Mesenchymal stem cell (in vitro differentiated cells and primary cell): ENCODE measurements at regions not wholly inside any gene's neighbourhood (a gene's known extent, or its start where the extent isn't known, plus 50 kb on each side); places are given as distances from the start of the nearest gene placed in this dataset.

Experiments
- DNase-seq: peaks from one replicate; pipeline ENCODE4 v3.0.0-alpha.2; 2013
- H2AFZ ChIP-seq: one replicate; pipeline ENCODE4 v1.6.1; 2013; ENCODE audit warnings: low read depth, mild to moderate bottlenecking, control low read depth, inconsistent platforms, low read length, moderate library complexity
- H2AK5ac ChIP-seq: 2 replicates; pipeline ENCODE4 v1.6.1; 2013; ENCODE audit warnings: low read length, moderate library complexity, mild to moderate bottlenecking, inconsistent platforms; ENCODE audit not compliant: severe bottlenecking
- H2BK120ac ChIP-seq: one replicate; pipeline ENCODE4 v1.6.1; 2013; ENCODE audit warnings: low read depth, mild to moderate bottlenecking, inconsistent platforms, low read length, moderate library complexity
- H2BK12ac ChIP-seq, 2 experiments: one replicate each; pipeline ENCODE4 v1.6.1; 2013; ENCODE audit warnings: inconsistent platforms in 2 of 2, low read length in 2 of 2, mild to moderate bottlenecking in 2 of 2, moderate library complexity in 2 of 2, control low read depth in 1 of 2
- H2BK15ac ChIP-seq: one replicate; pipeline ENCODE4 v1.6.1; 2013; ENCODE audit warnings: mild to moderate bottlenecking, low read depth, inconsistent platforms; ENCODE audit not compliant: poor library complexity, severe bottlenecking
- H2BK5ac ChIP-seq: 2 replicates; pipeline ENCODE4 v1.6.1; 2013; ENCODE audit warnings: low read depth, mild to moderate bottlenecking, low read length, control low read depth, inconsistent platforms; ENCODE audit not compliant: poor library complexity, severe bottlenecking
- H3K14ac ChIP-seq, 2 experiments: one replicate each; pipeline ENCODE4 v1.6.1; 2013; ENCODE audit warnings: inconsistent platforms in 2 of 2, low read length in 2 of 2, control low read depth in 1 of 2, mild to moderate bottlenecking in 1 of 2, moderate library complexity in 1 of 2
- H3K18ac ChIP-seq, 2 experiments: one replicate each; pipeline ENCODE4 v1.6.1; 2013; ENCODE audit warnings: inconsistent platforms in 2 of 2, low read length in 2 of 2, control low read depth in 1 of 2, low read depth in 1 of 2, mild to moderate bottlenecking in 1 of 2
- H3K23ac ChIP-seq, 2 experiments: one replicate each; pipeline ENCODE4 v1.6.1; 2013; ENCODE audit warnings: inconsistent platforms in 2 of 2, low read length in 2 of 2, mild to moderate bottlenecking in 2 of 2, moderate library complexity in 2 of 2, control low read depth in 1 of 2
- H3K27ac ChIP-seq: 2 replicates; pipeline ENCODE4 v1.5.1; 2013; ENCODE audit warnings: mild to moderate bottlenecking, moderate library complexity, low read length, control low read depth, inconsistent platforms; ENCODE audit not compliant: poor library complexity, severe bottlenecking
- H3K27me3 ChIP-seq, 2 experiments: 2 replicates each; pipeline versions ENCODE4 v1.6.1 to v1.7.0; 2013; ENCODE audit warnings: low read length in 2 of 2, mild to moderate bottlenecking in 2 of 2, moderate library complexity in 2 of 2, control low read depth in 1 of 2, inconsistent platforms in 1 of 2; ENCODE audit not compliant: control insufficient read depth in 1 of 2, insufficient read depth in 1 of 2
- H3K36me3 ChIP-seq, 2 experiments: 2 replicates each; pipeline versions ENCODE4 v1.6.1 to v1.7.0; 2013; ENCODE audit warnings: low read length in 2 of 2, control low read depth in 1 of 2, inconsistent platforms in 1 of 2, low read depth in 1 of 2, mild to moderate bottlenecking in 1 of 2; ENCODE audit not compliant: insufficient read depth in 2 of 2, control insufficient read depth in 1 of 2
- H3K4ac ChIP-seq, 2 experiments: one replicate each; pipeline ENCODE4 v1.6.1; 2013; ENCODE audit warnings: inconsistent platforms in 2 of 2, low read length in 2 of 2, mild to moderate bottlenecking in 2 of 2, moderate library complexity in 2 of 2, control low read depth in 1 of 2, low read depth in 1 of 2
- H3K4me1 ChIP-seq: 2 replicates; pipeline ENCODE4 v1.6.1; 2013; ENCODE audit warnings: low read depth, low read length, control low read depth; ENCODE audit not compliant: control insufficient read depth, insufficient read depth
- H3K4me2 ChIP-seq: 2 replicates; pipeline ENCODE4 v1.6.1; 2013; ENCODE audit warnings: low read length, mild to moderate bottlenecking, inconsistent platforms; ENCODE audit not compliant: poor library complexity, severe bottlenecking
- H3K4me3 ChIP-seq, 2 experiments: 2 replicates each; pipeline versions ENCODE4 v1.5.1 to v1.7.0; 2013; ENCODE audit warnings: low read length in 2 of 2, mild to moderate bottlenecking in 2 of 2, control low read depth in 1 of 2, low read depth in 1 of 2; ENCODE audit not compliant: insufficient read depth in 1 of 2
- H3K79me1 ChIP-seq: replicated peaks from 2 replicates; pipeline ENCODE4 v1.6.1; 2013; ENCODE audit warnings: mild to moderate bottlenecking, control low read depth, low read length, inconsistent platforms; ENCODE audit not compliant: poor library complexity, severe bottlenecking
- H3K9ac ChIP-seq: 2 replicates; pipeline ENCODE4 v1.7.0; 2013; ENCODE audit warnings: mild to moderate bottlenecking, low read length, moderate library complexity
- H3K9me3 ChIP-seq: 2 replicates; pipeline ENCODE4 v1.7.0; 2013; ENCODE audit warnings: mild to moderate bottlenecking, low read length; ENCODE audit not compliant: control insufficient read depth
- H4K8ac ChIP-seq: one replicate; pipeline ENCODE4 v1.6.1; 2013; ENCODE audit warnings: inconsistent platforms, mild to moderate bottlenecking, low read length, moderate library complexity
- H4K91ac ChIP-seq: one replicate; pipeline ENCODE4 v1.6.1; 2013; ENCODE audit warnings: mild to moderate bottlenecking, low read length, inconsistent platforms
- WGBS: methylation state at CpG from one replicate; pipeline ENCODE4 v1.1.7; 2013; ENCODE audit warnings: mixed read lengths; 5-methylcytosine and 5-hydroxymethylcytosine counted together

GRCh38 chrX:88586317-88586716 lies 160.7 kb upstream of the CPXCR1 start:
- H3K79me1 ChIP-seq, result no peaks in the 10 kb centered on the region
- H3K4me3 ChIP-seq, result no peak overlapping the region
- no peak overlapping the region for H2BK120ac ChIP-seq
- H3K27ac ChIP-seq, result no peak overlapping the region
- no peak overlapping the region for H2BK12ac ChIP-seq
- no peak overlapping the region for H2AFZ ChIP-seq
- no peaks in the 10 kb centered on the region for H3K4me1 ChIP-seq
- no peaks in the 10 kb centered on the region for H3K36me3 ChIP-seq
- no peak overlapping the region for H2BK15ac ChIP-seq
- H3K9ac ChIP-seq, result no peak overlapping the region
- H3K27me3 ChIP-seq, result no peaks in the 10 kb centered on the region
- H3K14ac ChIP-seq, result no peak overlapping the region
- no peak overlapping the region for H2BK5ac ChIP-seq
- no peak overlapping the region for H3K18ac ChIP-seq
- no peak overlapping the region for H3K4ac ChIP-seq
- no peak for DNase-seq
- no peak overlapping the region for H4K91ac ChIP-seq
- peaks cover 29% of the 10 kb centered on the region for H3K9me3 ChIP-seq
- no peak overlapping the region for H4K8ac ChIP-seq
- H3K23ac ChIP-seq, result no peak overlapping the region
- H2AK5ac ChIP-seq, result no peak overlapping the region
- H3K4me2 ChIP-seq, result no peak overlapping the region

- WGBS, result 84% methylated on average over 3 of the region's 3 CpGs
- H4K8ac ChIP-seq, result no peak overlapping the region
Observed at GRCh38 chrX:88603237-88603636, 143.8 kb upstream of the CPXCR1 start.

GRCh38 chrX:88604433-88605221 lies 142.4 kb upstream of the CPXCR1 start:
- H3K4me2 ChIP-seq, result no peak overlapping the region
- no peak overlapping the region for H2BK12ac ChIP-seq
- 32% methylated on average over 5 of the region's 5 CpGs for WGBS

More at GRCh38 chrX:88603237-88603636, 143.8 kb upstream of the CPXCR1 start:
- Histone ChIP-seq H3K4me1 (no peaks in the 10 kb centered on the region), H2BK5ac (no peak overlapping the region), H3K9me3 (peaks cover 4% of the 10 kb centered on the region), H3K4me3 (no peak overlapping the region), H3K4ac (no peak overlapping the region), H2AK5ac (no peak overlapping the region), H3K14ac (no peak overlapping the region), H3K9ac (no peak overlapping the region), H2BK15ac (no peak overlapping the region), H3K36me3 (no peaks in the 10 kb centered on the region), H4K91ac (no peak overlapping the region), H2BK12ac (no peak overlapping the region), H2AFZ (no peak overlapping the region), H3K18ac (no peak overlapping the region), H3K4me2 (no peak overlapping the region), H2BK120ac (no peak overlapping the region), H3K23ac (no peak overlapping the region), H3K27ac (no peak overlapping the region), H3K27me3 (no peaks in the 10 kb centered on the region), H3K79me1 (no peaks in the 10 kb centered on the region)
- DNase-seq, result no peak

DNA sequence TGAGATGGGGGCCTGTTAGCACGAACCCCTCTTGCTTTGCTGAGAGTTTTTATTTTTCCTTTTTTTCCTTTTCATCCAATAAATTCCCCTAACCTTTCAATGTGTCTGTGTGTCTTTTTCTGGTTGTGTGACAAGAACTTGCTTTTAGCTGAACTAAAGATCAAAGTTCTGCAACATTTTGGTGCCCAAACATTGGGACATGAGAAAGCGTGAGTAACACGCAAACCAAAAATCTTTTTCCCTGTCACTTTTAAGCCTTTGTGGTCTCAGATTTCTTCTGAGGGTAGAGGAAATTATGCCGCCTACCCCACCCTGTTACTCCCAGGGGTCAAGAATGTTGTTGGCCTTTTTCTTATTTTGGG lies 141.8 kb upstream of the CPXCR1 start:
- DNase-seq, result no peak
- Histone ChIP-seq H3K4ac (no peak overlapping the region), H2BK120ac (no peak overlapping the region), H3K4me1 (no peaks in the 10 kb centered on the region), H2AK5ac (no peak overlapping the region), H3K9me3 (peaks cover 4% of the 10 kb centered on the region), H3K36me3 (no peaks in the 10 kb centered on the region), H2BK15ac (no peak overlapping the region), H4K91ac (no peak overlapping the region), H3K4me3 (no peak overlapping the region), H2AFZ (no peak overlapping the region), H3K23ac (no peak overlapping the region), H2BK5ac (no peak overlapping the region), H4K8ac (no peak overlapping the region), H2BK12ac (no peak overlapping the region), H3K14ac (no peak overlapping the region), H3K18ac (no peak overlapping the region), H3K27ac (no peak overlapping the region), H3K27me3 (no peaks in the 10 kb centered on the region), H3K79me1 (no peaks in the 10 kb centered on the region), H3K4me2 (no peak overlapping the region), H3K9ac (no peak overlapping the region)
- 80% methylated on average over 1 of the region's 4 CpGs for WGBS

More at GRCh38 chrX:88604433-88605221, 142.4 kb upstream of the CPXCR1 start:
- no peaks in the 10 kb centered on the region for H3K27me3 ChIP-seq
- DNase-seq, result no peak
- no peak overlapping the region for H2BK120ac ChIP-seq
- H3K4me3 ChIP-seq, result no peak overlapping the region
- no peaks in the 10 kb centered on the region for H3K79me1 ChIP-seq
- H2AFZ ChIP-seq, result no peak overlapping the region
- peaks cover 4% of the 10 kb centered on the region for H3K9me3 ChIP-seq
- H4K8ac ChIP-seq, result no peak overlapping the region
- no peak overlapping the region for H2BK5ac ChIP-seq
- no peak overlapping the region for H3K4ac ChIP-seq
- no peak overlapping the region for H3K9ac ChIP-seq
- H3K14ac ChIP-seq, result no peak overlapping the region
- H3K23ac ChIP-seq, result no peak overlapping the region
- H3K4me1 ChIP-seq, result no peaks in the 10 kb centered on the region
- no peaks in the 10 kb centered on the region for H3K36me3 ChIP-seq
- H2AK5ac ChIP-seq, result no peak overlapping the region
- no peak overlapping the region for H3K18ac ChIP-seq
- H4K91ac ChIP-seq, result no peak overlapping the region
- H2BK15ac ChIP-seq, result no peak overlapping the region
- H3K27ac ChIP-seq, result no peak overlapping the region
